ENCODE measurements at regions not wholly inside any gene's neighbourhood (a gene's known extent, or its start where the extent isn't known, plus 50 kb on each side); places are given as distances from the start of the nearest gene placed in this dataset.
A peak's percentile ranks its signal among the peaks of the same experiment; 100 is the strongest.

- no TSS peak for BruUV-seq (replicated peaks)
- H3K9me3 ChIP-seq (replicated peaks; ENCODE audit: control insufficient read depth, insufficient read depth, low read length): no peaks in the 10 kb centered on the region
- TF ChIP-seq JUN (IDR thresholded peaks at IDR 0.05; ENCODE audit: borderline replicate concordance, insufficient read depth, insufficient read length, low read depth) (no peak), EZH2 (IDR thresholded peaks at IDR 0.05; ENCODE audit: borderline replicate concordance, low read depth, low read length, severe bottlenecking) (no peak), POLR2A (IDR thresholded peaks at IDR 0.05; ENCODE audit: low read depth, low read length) (no peak)
- no peak overlapping the region for H3K27ac ChIP-seq (ENCODE audit: insufficient read depth, low read depth, low read length)
- peak overlapping the region; percentile 98 for H2AFZ ChIP-seq (ENCODE audit: low read depth, low read length)
- ChIA-PET POLR2A (interaction anchor here (1.9 kb wide), 1 partner anchor 216 kb away, joined by 4 read pairs; no protein-coding TSS in a partner anchor), CTCF (interaction anchor here (0.8 to 7.9 kb wide), 8 partner anchors 29 to 273 kb away, joined by 3 to 105 read pairs (median 14); partner anchors contain the start of gene SERTAD2)
- intact Hi-C loops (cut with micrococcal nuclease): no loop called here
- peaks cover 20% of the 10 kb centered on the region for H3K4me1 ChIP-seq (ENCODE audit: control insufficient read depth, extremely low read depth, insufficient read depth, low read length)
- H3K79me2 ChIP-seq (ENCODE audit: control insufficient read depth, insufficient read depth, low read length): no peaks in the 10 kb centered on the region
- no peaks in the 10 kb centered on the region for H3K27me3 ChIP-seq (ENCODE audit: control insufficient read depth in 2 of 2, insufficient read depth in 2 of 2, low read length in 2 of 2)
- no peak for DNase-seq (ENCODE audit: low read depth, low spot score)
- H4K20me1 ChIP-seq (replicated peaks; ENCODE audit: control insufficient read depth, extremely low read depth, insufficient read depth, low read length): no peaks in the 10 kb centered on the region
- FAIRE-seq: no peak
- H3K9me1 ChIP-seq (replicated peaks; ENCODE audit: control insufficient read depth, extremely low read depth, insufficient read depth, low read length): no peaks in the 10 kb centered on the region
- no peaks in the 10 kb centered on the region for H3K36me3 ChIP-seq (ENCODE audit: control insufficient read depth in 2 of 2, extremely low read depth in 1 of 2, insufficient read depth in 2 of 2, low read length in 2 of 2)
- no peak overlapping the region for H3K4me2 ChIP-seq (ENCODE audit: insufficient read depth, low read length)
- no peak overlapping the region for H3K9ac ChIP-seq (replicated peaks; ENCODE audit: extremely low read depth, insufficient read depth, low read length)
- no peak overlapping the region for H3K4me3 ChIP-seq (replicated peaks in 1 of 3; ENCODE audit: insufficient read depth in 1 of 3, low read depth in 1 of 3, low read length in 3 of 3)
- dilution Hi-C loops (cut with MboI; ENCODE audit: extremely low pct_ligation_motif_present, low sequenced_read_pairs): no loop called here
Measured at GRCh38 chr2:64860276-64860885, 128.8 kb upstream of the SLC1A4 start.

DNA sequence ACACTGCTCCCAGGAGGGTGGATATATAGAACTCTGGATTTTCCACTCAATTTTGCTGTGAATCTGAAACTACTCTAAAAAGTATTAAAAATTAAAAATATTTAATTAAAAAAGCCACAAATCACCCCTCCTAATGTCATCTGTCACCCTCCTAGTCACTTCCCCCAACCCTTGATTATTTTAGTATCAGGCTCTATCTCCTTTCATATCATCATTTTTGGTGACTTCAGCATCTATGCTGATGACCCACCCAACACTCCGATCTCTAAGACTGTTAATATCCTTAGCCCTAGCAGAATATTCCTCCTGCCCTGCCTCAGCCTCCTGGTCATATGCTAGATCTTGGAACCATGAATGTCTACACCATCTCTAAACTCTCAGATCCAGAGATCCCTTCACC, 128.3 kb upstream of the SLC1A4 start:
- no TSS peak for BruUV-seq (replicated peaks)
- Histone ChIP-seq H3K27me3 (ENCODE audit: control insufficient read depth in 2 of 2, insufficient read depth in 2 of 2, low read length in 2 of 2) (no peaks in the 10 kb centered on the region), H3K79me2 (ENCODE audit: control insufficient read depth, insufficient read depth, low read length) (no peaks in the 10 kb centered on the region), H2AFZ (ENCODE audit: low read depth, low read length) (no peak overlapping the region), H3K4me1 (ENCODE audit: control insufficient read depth, extremely low read depth, insufficient read depth, low read length) (peaks cover 20% of the 10 kb centered on the region), H3K9me1 (replicated peaks; ENCODE audit: control insufficient read depth, extremely low read depth, insufficient read depth, low read length) (no peaks in the 10 kb centered on the region), H3K4me2 (ENCODE audit: insufficient read depth, low read length) (no peak overlapping the region), H3K36me3 (ENCODE audit: control insufficient read depth in 2 of 2, extremely low read depth in 1 of 2, insufficient read depth in 2 of 2, low read length in 2 of 2) (no peaks in the 10 kb centered on the region), H3K9ac (replicated peaks; ENCODE audit: extremely low read depth, insufficient read depth, low read length) (no peak overlapping the region), H3K4me3 (replicated peaks in 1 of 3; ENCODE audit: insufficient read depth in 1 of 3, low read depth in 1 of 3, low read length in 3 of 3) (no peak overlapping the region), H3K9me3 (replicated peaks; ENCODE audit: control insufficient read depth, insufficient read depth, low read length) (no peaks in the 10 kb centered on the region), H4K20me1 (replicated peaks; ENCODE audit: control insufficient read depth, extremely low read depth, insufficient read depth, low read length) (no peaks in the 10 kb centered on the region), H3K27ac (ENCODE audit: insufficient read depth, low read depth, low read length) (no peak overlapping the region)
- FAIRE-seq (no peak), DNase-seq (ENCODE audit: low read depth, low spot score) (no peak)
- no peak for TF ChIP-seq GATA2 (IDR thresholded peaks at IDR 0.05; ENCODE audit: insufficient read depth, insufficient read length, low read depth, low read length)
- no peak for TF ChIP-seq POLR2A (IDR thresholded peaks at IDR 0.05; ENCODE audit: low read depth, low read length)
- TF ChIP-seq EZH2 (IDR thresholded peaks at IDR 0.05; ENCODE audit: borderline replicate concordance, low read depth, low read length, severe bottlenecking): no peak
- TF ChIP-seq, protein P1, sequence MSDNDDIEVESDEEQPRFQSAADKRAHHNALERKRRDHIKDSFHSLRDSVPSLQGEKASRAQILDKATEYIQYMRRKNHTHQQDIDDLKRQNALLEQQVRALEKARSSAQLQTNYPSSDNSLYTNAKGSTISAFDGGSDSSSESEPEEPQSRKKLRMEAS (IDR thresholded peaks at IDR 0.05; ENCODE audit: insufficient read depth, insufficient read length): no peak
- no peak for TF ChIP-seq FOS (IDR thresholded peaks at IDR 0.05; ENCODE audit: borderline replicate concordance, insufficient read depth, low read length)
- no peak for TF ChIP-seq POLR2AphosphoS5 (IDR thresholded peaks at IDR 0.05; ENCODE audit: insufficient read depth, low read depth, low read length)
- no peak for TF ChIP-seq CTCF (IDR thresholded peaks at IDR 0.05; ENCODE audit: extremely low read depth in 1 of 2, insufficient read depth in 1 of 2, low read depth in 1 of 2, low read length in 2 of 2)
- no peak for TF ChIP-seq JUN (IDR thresholded peaks at IDR 0.05; ENCODE audit: borderline replicate concordance, insufficient read depth, insufficient read length, low read depth)
- TF ChIP-seq MYC (IDR thresholded peaks at IDR 0.05; ENCODE audit: low read depth, low read length): no peak
- dilution Hi-C loops (cut with MboI; ENCODE audit: extremely low pct_ligation_motif_present, low sequenced_read_pairs): no loop called here
- ChIA-PET CTCF (interaction anchor here (2.7 to 7.9 kb wide), 3 partner anchors 30 to 216 kb away, joined by 20 to 105 read pairs (median 24); no protein-coding TSS in a partner anchor), POLR2A (no interaction called here)
- intact Hi-C loops (cut with micrococcal nuclease): no loop called here

All from endothelial cell of umbilical vein (primary cell).